ENCODE measurements at regions not wholly inside any gene's neighbourhood (a gene's known extent, or its start where the extent isn't known, plus 50 kb on each side); places are given as distances from the start of the nearest gene placed in this dataset.

- TF ChIP-seq EP300 (IDR thresholded peaks at IDR 0.05), result no peak
- TF ChIP-seq, protein P1, sequence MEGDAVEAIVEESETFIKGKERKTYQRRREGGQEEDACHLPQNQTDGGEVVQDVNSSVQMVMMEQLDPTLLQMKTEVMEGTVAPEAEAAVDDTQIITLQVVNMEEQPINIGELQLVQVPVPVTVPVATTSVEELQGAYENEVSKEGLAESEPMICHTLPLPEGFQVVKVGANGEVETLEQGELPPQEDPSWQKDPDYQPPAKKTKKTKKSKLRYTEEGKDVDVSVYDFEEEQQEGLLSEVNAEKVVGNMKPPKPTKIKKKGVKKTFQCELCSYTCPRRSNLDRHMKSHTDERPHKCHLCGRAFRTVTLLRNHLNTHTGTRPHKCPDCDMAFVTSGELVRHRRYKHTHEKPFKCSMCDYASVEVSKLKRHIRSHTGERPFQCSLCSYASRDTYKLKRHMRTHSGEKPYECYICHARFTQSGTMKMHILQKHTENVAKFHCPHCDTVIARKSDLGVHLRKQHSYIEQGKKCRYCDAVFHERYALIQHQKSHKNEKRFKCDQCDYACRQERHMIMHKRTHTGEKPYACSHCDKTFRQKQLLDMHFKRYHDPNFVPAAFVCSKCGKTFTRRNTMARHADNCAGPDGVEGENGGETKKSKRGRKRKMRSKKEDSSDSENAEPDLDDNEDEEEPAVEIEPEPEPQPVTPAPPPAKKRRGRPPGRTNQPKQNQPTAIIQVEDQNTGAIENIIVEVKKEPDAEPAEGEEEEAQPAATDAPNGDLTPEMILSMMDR (IDR thresholded peaks at IDR 0.05), result no peak
- TF ChIP-seq POLR2A (IDR thresholded peaks at IDR 0.05), result no peak
- TF ChIP-seq POLR2AphosphoS5 (IDR thresholded peaks at IDR 0.05), result no peak
Observed at GRCh38 chr2:142668420-142668819, 209.0 kb upstream of the KYNU start.
